Activated naive CD4-positive, alpha-beta T cell treated with anti-CD3 and anti-CD28 coated beads, Interleukin-2, amount 10 ng/mL, durations not matched to agents 7 days and 5 days (primary cell): ENCODE measurements at regions not wholly inside any gene's neighbourhood (a gene's known extent, or its start where the extent isn't known, plus 50 kb on each side); places are given as distances from the start of the nearest gene placed in this dataset.

ENCODE experiments used
- CTCF ChIA-PET: fragments of 350-600 bp; sonication (Branson Sonifier 250); formaldehyde crosslinking; loops from one replicate; lab custom pipeline; 2021; ENCODE audit warnings: antibody characterized with exemption; lab: Charles Lee
- DNase-seq: peaks from one replicate; pipeline ENCODE4 v3.0.0-alpha.2; 2020
- H3K27ac Mint-ChIP-seq: one replicate; pipeline ENCODE4 v1.8.0; 2021; ENCODE audit warnings: mild to moderate bottlenecking, moderate library complexity, mixed read lengths
- H3K27me3 Mint-ChIP-seq: one replicate; pipeline ENCODE4 v1.8.0; 2021; ENCODE audit warnings: mild to moderate bottlenecking, mixed read lengths
- H3K36me3 Mint-ChIP-seq: one replicate; pipeline ENCODE4 v1.8.0; 2021; ENCODE audit warnings: mixed read lengths
- H3K4me1 Mint-ChIP-seq: one replicate; pipeline ENCODE4 v1.8.0; 2021; ENCODE audit warnings: mixed read lengths
- H3K4me3 Mint-ChIP-seq: one replicate; pipeline ENCODE4 v1.8.0; 2021; ENCODE audit warnings: mild to moderate bottlenecking, moderate library complexity, mixed read lengths
- H3K9me3 Mint-ChIP-seq: one replicate; pipeline ENCODE4 v1.8.0; 2021; ENCODE audit warnings: mixed read lengths

DNA sequence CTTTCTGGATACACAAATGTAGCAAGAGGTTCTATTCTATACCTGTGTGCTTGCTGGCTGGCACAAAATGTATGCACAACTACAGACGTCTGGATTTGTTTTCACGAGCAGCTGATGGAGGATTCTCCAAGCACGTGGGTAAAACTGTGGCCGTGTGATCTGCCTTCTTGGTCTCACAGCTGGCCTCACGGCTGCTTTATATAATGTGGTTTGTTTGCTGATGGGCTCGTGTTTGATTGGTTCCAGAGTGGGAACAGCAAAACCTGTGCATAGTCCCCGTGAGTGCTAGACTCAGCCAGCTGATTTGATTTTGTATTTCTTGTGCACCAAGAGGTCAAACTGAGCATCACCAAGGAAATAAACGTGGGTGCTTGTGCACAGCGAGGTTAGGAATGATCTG lies 262.6 kb upstream of the RPS6KA3 start:
- H3K27ac Mint-ChIP-seq = no peak overlapping the region
- peaks cover 31% of the 10 kb centered on the region for H3K27me3 Mint-ChIP-seq
- no peaks in the 10 kb centered on the region for H3K36me3 Mint-ChIP-seq
- no peak overlapping the region for H3K4me3 Mint-ChIP-seq
- peaks cover 8% of the 10 kb centered on the region for H3K4me1 Mint-ChIP-seq
- CTCF ChIA-PET = interaction anchor here (0.5 to 5.3 kb wide), 4 partner anchors 9 to 951 kb away, joined by 3 to 20 read pairs (median 4); no protein-coding TSS in a partner anchor
- DNase-seq = no peak
- no peaks in the 10 kb centered on the region for H3K9me3 Mint-ChIP-seq

DNA sequence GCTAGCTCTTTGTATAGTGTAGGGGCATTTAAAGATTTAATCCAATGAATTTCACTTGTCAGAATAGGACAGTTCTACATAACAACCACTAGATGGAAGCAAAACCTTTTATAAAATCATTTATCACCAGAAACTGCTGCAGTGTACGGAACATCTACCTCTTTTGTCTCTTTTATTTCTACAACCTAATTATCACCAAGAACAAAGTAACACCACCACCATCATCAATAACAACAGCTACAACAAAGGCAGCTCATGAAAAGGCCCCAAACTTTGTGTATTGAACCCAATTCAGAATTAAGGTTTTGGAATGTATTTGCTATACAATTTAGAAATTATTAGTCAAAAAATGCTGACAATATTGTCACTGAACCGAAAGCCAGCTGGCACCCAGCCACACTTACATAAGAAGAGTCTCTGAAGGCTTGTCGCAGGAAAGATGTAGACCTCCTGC lies 260.9 kb upstream of the RPS6KA3 start:
- Mint-ChIP-seq H3K27ac (no peak overlapping the region), H3K4me3 (no peak overlapping the region), H3K36me3 (no peaks in the 10 kb centered on the region), H3K27me3 (peaks cover 22% of the 10 kb centered on the region), H3K9me3 (no peaks in the 10 kb centered on the region), H3K4me1 (peaks cover 19% of the 10 kb centered on the region)
- DNase-seq = no peak
- CTCF ChIA-PET = interaction anchor here (1.2 to 5.3 kb wide), 3 partner anchors 10 to 1198 kb away, joined by 3 to 20 read pairs (median 3); no protein-coding TSS in a partner anchor

DNA sequence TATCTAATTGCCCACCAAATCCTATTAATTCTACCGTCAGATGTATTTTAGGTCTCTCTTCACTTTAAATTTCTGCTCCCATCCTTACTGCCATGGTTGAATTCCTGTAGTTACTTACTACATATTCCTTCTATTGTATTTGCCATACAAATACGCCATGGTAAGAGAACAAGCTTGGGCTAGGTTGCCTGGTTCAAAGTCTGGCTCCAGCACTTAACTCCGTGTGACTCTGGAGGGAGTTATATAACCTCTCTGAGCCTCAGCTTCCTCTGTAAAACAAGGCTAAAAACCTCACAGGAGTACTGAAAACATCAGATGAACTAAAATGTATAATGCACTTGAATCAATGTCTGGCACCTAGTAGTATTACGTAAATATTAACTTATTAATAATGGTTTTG lies 260.3 kb upstream of the RPS6KA3 start:
- Mint-ChIP-seq H3K27me3 (peaks cover 21% of the 10 kb centered on the region), H3K4me1 (peaks cover 19% of the 10 kb centered on the region), H3K27ac (no peak overlapping the region), H3K9me3 (no peaks in the 10 kb centered on the region), H3K4me3 (no peak overlapping the region), H3K36me3 (no peaks in the 10 kb centered on the region)
- CTCF ChIA-PET = interaction anchor here (1.2 to 5.3 kb wide), 4 partner anchors 10 to 1199 kb away, joined by 3 to 20 read pairs (median 4); no protein-coding TSS in a partner anchor
- no peak for DNase-seq

DNA sequence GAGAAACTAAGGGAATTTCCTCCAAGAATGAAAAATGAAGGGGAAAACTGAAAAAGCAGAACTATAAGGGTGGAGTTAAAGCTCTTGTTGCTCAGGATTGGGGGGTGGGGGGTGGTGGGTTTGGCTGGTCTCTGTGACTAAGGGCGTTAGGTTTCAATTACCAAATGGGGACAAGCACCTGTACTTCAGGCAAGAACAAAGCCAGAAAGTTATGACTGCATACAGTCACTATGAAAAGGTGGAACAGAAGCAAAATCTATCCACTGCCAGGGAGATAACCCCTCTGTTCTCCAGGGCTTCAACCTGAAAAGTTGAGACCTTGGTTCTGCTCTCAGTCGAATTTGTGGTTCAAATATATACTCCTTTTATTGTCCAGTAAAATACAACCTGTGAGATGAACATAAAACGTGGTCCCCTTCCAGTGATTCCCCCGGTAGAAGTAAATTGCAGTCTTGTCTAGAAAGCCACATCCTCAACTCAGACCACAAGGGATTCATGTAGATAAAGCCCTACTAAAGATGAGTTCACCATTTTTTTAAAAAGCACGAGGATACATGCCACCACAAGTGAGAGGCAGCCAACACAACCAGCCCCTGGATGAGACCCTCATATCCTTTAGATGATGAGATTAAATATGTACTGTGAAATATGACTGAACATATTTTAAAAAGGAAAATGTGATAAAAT lies 257.1 kb upstream of the RPS6KA3 start:
- H3K27me3 Mint-ChIP-seq = peaks cover 23% of the 10 kb centered on the region
- CTCF ChIA-PET = interaction anchor here (1.0 kb wide), 1 partner anchor 170 kb away, joined by 3 read pairs; no protein-coding TSS in a partner anchor
- H3K27ac Mint-ChIP-seq = no peak overlapping the region
- DNase-seq = peak; percentile 20
- no peak overlapping the region for H3K4me3 Mint-ChIP-seq
- no peaks in the 10 kb centered on the region for H3K36me3 Mint-ChIP-seq
- H3K9me3 Mint-ChIP-seq = no peaks in the 10 kb centered on the region
- peaks cover 15% of the 10 kb centered on the region for H3K4me1 Mint-ChIP-seq

DNA sequence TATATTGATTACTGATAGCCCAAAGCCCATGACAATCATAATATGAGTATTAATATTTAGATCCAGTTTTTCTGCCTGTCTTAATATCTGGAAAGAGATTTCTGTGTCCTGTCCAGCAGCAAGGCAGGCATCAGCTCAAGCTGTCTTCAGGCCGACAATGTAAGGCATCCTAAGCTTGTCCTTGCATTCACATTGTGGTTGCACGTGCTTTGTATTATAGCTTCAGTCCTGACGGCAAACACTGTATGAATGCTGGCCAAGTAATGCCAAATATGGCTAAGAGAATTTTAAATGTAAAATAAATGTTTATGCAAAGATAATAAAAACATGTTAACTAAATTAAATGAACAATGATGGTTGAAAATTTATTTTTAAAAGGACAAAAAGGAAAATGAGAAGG lies 255.7 kb upstream of the RPS6KA3 start:
- H3K27ac Mint-ChIP-seq = no peak overlapping the region
- H3K4me3 Mint-ChIP-seq = no peak overlapping the region
- H3K27me3 Mint-ChIP-seq = peaks cover 24% of the 10 kb centered on the region
- peaks cover 15% of the 10 kb centered on the region for H3K4me1 Mint-ChIP-seq
- no peak for DNase-seq
- CTCF ChIA-PET = no interaction called here
- no peaks in the 10 kb centered on the region for H3K9me3 Mint-ChIP-seq
- H3K36me3 Mint-ChIP-seq = no peaks in the 10 kb centered on the region

DNA sequence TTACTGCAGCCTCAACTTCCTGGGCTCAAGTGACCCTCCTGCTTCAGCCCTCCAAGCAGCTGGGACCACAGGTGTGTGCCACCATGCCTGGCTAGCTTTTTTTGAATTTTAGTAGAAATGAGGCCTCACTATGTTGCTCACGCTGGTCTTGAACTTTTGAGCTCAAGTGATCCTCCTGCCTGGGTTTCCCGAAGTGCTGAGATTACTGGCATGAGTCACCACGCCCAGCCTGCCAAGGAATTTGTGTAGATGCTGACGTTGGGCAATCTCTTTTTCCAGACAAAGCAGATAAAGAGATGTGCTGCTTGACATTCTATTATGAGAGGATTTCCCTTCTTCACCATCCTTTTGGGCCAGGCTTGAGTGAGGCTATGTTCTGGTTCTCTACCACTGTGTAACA lies 254.5 kb upstream of the RPS6KA3 start:
- Mint-ChIP-seq H3K27ac (no peak overlapping the region), H3K4me1 (peaks cover 23% of the 10 kb centered on the region), H3K36me3 (no peaks in the 10 kb centered on the region), H3K4me3 (no peak overlapping the region), H3K9me3 (no peaks in the 10 kb centered on the region), H3K27me3 (peaks cover 24% of the 10 kb centered on the region)
- CTCF ChIA-PET = no interaction called here
- DNase-seq = no peak

DNA sequence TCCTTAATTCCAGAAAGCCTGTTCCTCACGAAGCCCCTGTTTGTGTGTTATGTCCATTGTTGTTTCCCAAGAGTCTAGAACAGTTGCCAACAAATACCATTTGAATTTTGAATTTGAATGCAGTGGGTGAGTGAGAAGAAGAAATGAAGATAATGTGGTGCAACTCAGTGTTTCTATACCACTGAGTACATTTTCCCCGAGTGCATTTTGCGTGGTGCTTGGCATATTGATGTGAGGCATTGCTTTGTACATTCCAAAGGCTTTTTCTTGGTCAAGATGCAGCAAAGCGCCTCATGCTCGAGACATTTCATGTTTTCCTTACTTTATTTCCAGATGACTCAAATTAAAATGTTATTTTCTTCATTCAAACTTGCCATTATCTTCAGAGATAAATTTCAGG lies 253.1 kb upstream of the RPS6KA3 start:
- DNase-seq = no peak
- no peak overlapping the region for H3K27ac Mint-ChIP-seq
- H3K9me3 Mint-ChIP-seq = peaks cover 6% of the 10 kb centered on the region
- CTCF ChIA-PET = no interaction called here
- peaks cover 2% of the 10 kb centered on the region for H3K36me3 Mint-ChIP-seq
- H3K4me1 Mint-ChIP-seq = peaks cover 37% of the 10 kb centered on the region
- no peak overlapping the region for H3K4me3 Mint-ChIP-seq
- peaks cover 24% of the 10 kb centered on the region for H3K27me3 Mint-ChIP-seq

DNA sequence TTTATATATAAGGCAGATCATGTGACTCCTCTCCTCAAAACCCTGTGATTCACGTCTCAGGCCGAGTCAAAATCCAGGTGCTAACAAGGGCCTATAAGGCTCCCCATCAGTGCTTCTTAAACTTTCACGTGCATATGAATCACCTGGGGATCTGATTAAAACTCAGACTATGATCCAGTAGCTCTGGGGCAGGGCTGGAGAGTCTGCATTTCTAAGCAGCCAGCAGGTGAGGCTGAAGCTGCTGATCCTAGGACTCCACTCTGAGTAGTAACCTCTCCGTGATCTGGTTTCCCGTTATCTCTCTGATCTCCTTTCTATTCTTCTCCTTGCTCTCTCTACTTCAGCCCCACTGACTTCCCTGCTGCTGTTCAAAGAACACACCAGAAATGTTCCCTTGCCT lies 252.4 kb upstream of the RPS6KA3 start:
- peaks cover 6% of the 10 kb centered on the region for H3K9me3 Mint-ChIP-seq
- peaks cover 4% of the 10 kb centered on the region for H3K36me3 Mint-ChIP-seq
- H3K4me3 Mint-ChIP-seq = no peak overlapping the region
- peaks cover 36% of the 10 kb centered on the region for H3K4me1 Mint-ChIP-seq
- CTCF ChIA-PET = interaction anchor here (3.6 kb wide), 1 partner anchor 10 kb away, joined by 20 read pairs; no protein-coding TSS in a partner anchor
- no peak overlapping the region for H3K27ac Mint-ChIP-seq
- peaks cover 24% of the 10 kb centered on the region for H3K27me3 Mint-ChIP-seq
- no peak for DNase-seq

DNA sequence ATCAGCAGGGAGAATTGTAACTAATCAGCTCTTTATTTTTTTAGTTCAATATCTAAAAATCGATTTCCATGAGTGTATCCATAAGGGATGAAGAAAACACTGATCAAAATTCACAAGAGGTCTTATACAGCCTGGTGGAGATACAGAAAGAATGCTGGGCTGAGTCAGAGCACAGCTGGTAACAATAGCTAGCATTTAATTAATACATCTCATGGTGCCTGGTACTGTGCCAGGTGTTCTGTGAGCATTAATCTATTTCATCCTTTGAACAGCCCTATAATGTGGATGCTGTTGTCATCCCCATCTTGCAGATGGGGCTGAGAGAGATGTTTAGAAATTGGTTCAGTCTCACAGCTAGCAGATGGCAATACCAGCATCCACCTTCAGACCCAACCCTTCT lies 250.9 kb upstream of the RPS6KA3 start:
- H3K36me3 Mint-ChIP-seq = peaks cover 4% of the 10 kb centered on the region
- H3K4me3 Mint-ChIP-seq = no peak overlapping the region
- peaks cover 6% of the 10 kb centered on the region for H3K9me3 Mint-ChIP-seq
- H3K27me3 Mint-ChIP-seq = peaks cover 24% of the 10 kb centered on the region
- peaks cover 27% of the 10 kb centered on the region for H3K4me1 Mint-ChIP-seq
- CTCF ChIA-PET = interaction anchor here (3.6 kb wide), 1 partner anchor 12 kb away, joined by 20 read pairs; no protein-coding TSS in a partner anchor
- no peak for DNase-seq
- no peak overlapping the region for H3K27ac Mint-ChIP-seq

DNA sequence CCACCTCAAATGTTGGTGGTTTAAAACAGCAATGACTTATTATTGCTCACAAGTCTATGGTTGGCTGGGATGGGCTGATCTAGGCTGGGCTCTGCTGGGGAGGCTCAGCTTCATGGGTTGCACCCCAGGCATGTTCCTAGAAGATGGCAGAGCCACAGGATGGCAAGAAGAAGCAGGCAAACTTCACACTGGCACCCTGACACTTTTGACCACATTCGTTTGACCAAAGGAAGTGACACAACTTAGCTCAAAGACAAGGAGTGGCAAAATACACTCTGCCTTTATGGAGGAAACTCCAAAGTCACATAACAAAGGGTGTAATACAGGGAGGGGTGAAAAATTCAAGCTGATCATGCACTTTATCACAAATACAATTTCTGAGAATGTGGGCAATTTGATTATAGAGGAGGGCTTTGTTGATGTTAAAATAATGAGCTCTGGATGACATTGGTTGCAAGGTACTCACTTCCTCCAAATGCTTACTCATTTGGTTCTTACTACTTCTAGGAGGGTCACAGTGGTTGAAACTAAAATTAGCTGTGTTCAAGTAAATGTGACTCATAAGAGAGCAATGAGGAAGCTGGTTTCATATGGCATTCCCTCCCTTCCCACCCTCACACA lies 249.2 kb upstream of the RPS6KA3 start:
- peak; percentile 28 for DNase-seq
- Mint-ChIP-seq H3K4me1 (peaks cover 27% of the 10 kb centered on the region), H3K36me3 (peaks cover 4% of the 10 kb centered on the region), H3K9me3 (peaks cover 8% of the 10 kb centered on the region), H3K4me3 (no peak overlapping the region), H3K27ac (peak overlapping the region; percentile 90), H3K27me3 (peaks cover 21% of the 10 kb centered on the region)
- CTCF ChIA-PET = interaction anchor here (3.6 kb wide), 1 partner anchor 13 kb away, joined by 20 read pairs; no protein-coding TSS in a partner anchor

DNA sequence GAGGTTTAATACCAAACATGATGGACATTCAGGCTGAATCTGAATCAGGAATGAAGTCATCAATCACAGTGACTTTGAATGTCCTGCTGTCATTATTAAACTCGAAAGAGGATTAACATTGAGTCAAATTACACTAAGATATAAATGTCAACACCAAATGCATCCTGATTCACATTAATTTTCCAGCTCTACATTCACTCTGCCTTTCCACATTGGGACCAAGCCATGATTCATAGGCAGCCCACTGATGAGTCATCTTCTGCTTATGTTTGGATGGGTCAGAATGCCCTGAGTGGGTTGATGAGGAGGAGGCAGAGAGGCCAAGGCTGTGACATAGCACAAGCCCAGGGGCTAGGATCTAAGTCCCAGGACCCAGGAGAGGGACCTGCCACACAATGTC lies 247.6 kb upstream of the RPS6KA3 start:
- H3K27ac Mint-ChIP-seq = peak overlapping the region; percentile 33

DNA sequence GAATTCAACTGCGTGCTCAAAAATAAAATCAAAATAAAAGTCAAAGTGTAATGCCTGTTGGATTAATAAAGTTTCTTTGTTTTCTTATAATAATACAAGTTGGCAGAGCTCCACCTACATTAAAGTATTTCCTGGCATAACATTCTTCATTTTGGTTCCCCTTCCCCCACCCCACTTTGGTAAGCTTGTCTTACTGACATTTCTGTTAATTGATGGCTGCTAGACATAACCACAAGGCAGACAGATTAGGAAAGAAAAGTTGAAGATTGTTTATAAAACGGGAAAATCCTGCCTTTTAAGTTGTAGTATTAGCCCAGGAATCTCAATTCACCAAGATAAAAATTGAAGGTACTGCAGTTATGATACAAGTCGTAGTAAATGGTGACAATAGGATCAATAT lies 246.5 kb upstream of the RPS6KA3 start:
- H3K9me3 Mint-ChIP-seq = peaks cover 8% of the 10 kb centered on the region
- CTCF ChIA-PET = no interaction called here
- no peak overlapping the region for H3K27ac Mint-ChIP-seq
- peaks cover 7% of the 10 kb centered on the region for H3K36me3 Mint-ChIP-seq
- no peak for DNase-seq
- H3K4me1 Mint-ChIP-seq = peaks cover 27% of the 10 kb centered on the region
- no peak overlapping the region for H3K4me3 Mint-ChIP-seq
- H3K27me3 Mint-ChIP-seq = peaks cover 17% of the 10 kb centered on the region

More for the DNA sequence above, 247.6 kb upstream of the RPS6KA3 start:
- no peak for DNase-seq
- H3K4me3 Mint-ChIP-seq = no peak overlapping the region
- H3K36me3 Mint-ChIP-seq = peaks cover 4% of the 10 kb centered on the region
- peaks cover 27% of the 10 kb centered on the region for H3K4me1 Mint-ChIP-seq
- peaks cover 19% of the 10 kb centered on the region for H3K27me3 Mint-ChIP-seq
- H3K9me3 Mint-ChIP-seq = peaks cover 8% of the 10 kb centered on the region
- CTCF ChIA-PET = no interaction called here

DNA sequence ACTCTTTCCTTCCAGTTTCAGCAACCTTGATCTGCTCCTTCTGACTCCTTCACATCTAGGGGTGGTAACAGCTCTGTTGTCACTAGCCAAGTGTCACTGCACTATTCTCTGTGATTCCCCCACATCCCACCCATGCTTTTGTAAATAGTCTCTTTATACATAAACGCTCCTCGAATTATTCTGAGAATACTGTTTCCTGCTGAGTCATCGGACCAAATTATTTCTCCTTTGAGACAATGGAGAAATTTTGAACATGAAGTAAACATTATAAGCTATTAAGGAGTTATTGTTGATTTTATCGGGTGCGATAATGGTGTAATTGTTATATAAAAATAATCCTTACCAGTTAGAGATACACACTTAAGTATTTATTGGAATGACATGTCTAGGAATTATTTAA lies 245.1 kb upstream of the RPS6KA3 start:
- DNase-seq = no peak
- no peak overlapping the region for H3K4me3 Mint-ChIP-seq
- H3K36me3 Mint-ChIP-seq = peaks cover 7% of the 10 kb centered on the region
- CTCF ChIA-PET = no interaction called here
- no peak overlapping the region for H3K27ac Mint-ChIP-seq
- H3K4me1 Mint-ChIP-seq = peaks cover 21% of the 10 kb centered on the region
- peaks cover 8% of the 10 kb centered on the region for H3K9me3 Mint-ChIP-seq
- peaks cover 19% of the 10 kb centered on the region for H3K27me3 Mint-ChIP-seq

DNA sequence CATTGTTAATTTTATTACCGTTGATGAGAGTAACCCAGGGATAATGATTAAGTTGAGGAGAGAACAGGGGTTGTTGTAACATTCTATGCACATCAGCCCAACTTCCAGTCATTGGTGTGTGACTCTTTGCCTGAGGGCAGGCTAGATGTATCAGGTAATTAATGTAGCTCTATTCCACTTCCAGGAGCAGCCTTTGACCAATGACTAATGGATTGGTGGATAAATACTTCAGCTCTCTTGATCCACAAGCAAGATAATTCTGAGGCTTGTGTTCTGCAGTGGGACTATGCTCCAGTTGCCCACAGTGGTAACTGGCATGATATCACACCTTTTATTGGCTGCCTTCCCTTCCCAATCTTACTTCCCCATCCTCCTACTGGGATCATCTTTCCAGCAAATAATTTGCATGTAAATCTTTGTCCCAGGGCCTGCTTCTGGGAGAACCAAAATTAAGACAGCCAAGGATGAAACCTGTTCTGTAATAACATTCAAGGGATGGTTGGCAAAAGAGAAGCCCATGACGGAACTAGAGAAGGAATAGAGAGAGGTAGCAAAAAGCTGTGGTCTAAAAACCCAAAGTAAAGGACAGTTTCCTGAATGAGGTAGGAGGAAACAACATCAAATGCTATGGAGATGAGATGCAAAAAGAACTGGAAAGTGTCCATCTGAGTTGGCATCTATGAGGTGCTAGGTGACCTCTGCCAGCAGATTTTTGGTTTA lies 241.4 kb upstream of the RPS6KA3 start:
- Mint-ChIP-seq H3K4me3 (no peak overlapping the region), H3K36me3 (peaks cover 2% of the 10 kb centered on the region), H3K27ac (no peak overlapping the region), H3K27me3 (peaks cover 19% of the 10 kb centered on the region), H3K4me1 (no peaks in the 10 kb centered on the region), H3K9me3 (peaks cover 2% of the 10 kb centered on the region)
- DNase-seq = no peak
- CTCF ChIA-PET = no interaction called here
